ENCODE measurements at regions not wholly inside any gene's neighbourhood (a gene's known extent, or its start where the extent isn't known, plus 50 kb on each side); places are given as distances from the start of the nearest gene placed in this dataset.

DNA sequence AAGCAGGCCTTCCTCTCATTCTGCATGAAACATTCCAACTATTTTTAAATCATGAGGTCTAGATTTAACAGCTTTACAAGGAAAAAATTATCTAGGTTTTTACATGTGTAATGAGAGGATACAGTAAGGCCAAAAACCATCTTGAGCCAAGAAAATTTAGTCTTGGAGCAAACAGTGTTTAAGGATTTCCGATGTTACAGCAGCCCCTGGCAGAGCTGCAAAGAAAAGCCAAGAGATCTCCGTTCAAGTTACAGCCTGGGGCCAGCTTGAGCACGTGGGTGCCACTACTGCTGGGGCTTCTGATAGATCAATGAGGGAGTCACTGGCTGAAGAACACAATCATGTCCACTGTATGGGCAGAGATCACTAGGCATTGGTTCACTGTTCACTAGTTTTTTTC lies 156.2 kb downstream of the EVX1 start:
- H3K36me3 Mint-ChIP-seq (ENCODE audit: low read depth) = no peaks in the 10 kb centered on the region
- CTCF ChIA-PET = no interaction called here

DNA sequence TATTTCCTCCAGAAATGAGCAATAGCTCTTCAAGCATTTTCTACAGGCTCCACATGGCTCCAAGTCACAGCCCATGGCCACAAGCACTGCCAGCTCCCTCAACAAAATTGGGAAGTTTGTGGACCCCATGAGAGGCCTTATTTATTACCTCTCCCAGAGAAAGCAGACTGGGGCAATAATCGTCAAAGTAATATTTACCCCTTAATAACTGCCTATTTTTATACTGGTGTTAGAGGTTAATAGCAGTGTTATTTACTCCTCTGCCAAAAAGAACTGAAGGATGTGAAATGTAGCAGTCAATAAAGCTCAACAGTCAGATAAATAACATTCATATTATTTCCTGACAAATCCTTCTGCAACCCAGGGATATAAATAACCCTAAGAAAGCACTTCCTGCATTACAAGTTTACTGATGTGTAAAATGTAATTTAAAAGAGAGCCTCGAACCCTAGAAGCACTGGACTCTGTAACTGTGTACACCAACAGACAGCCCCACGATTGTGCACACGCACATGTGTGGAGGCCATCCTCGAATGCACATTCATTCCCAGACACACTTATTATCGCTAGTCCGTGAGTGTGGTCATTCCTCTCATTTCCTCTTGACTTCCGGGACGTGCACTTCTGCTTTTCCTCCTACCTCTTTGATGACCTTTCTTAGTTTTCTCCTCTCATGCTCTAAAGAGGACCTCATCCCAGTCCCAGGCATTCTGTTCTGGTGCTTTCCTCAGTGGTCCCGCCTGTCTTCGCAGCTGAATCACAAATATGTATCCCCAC lies 157.4 kb downstream of the EVX1 start:
- no peaks in the 10 kb centered on the region for H3K4me1 Mint-ChIP-seq (ENCODE audit: low read depth)
- no peak overlapping the region for H3K4me3 Mint-ChIP-seq
- CTCF ChIA-PET = no interaction called here
- no peaks in the 10 kb centered on the region for H3K36me3 Mint-ChIP-seq (ENCODE audit: low read depth)
- peaks cover 9% of the 10 kb centered on the region for H3K27me3 Mint-ChIP-seq (ENCODE audit: low read depth)
- no peak for DNase-seq
- intact Hi-C loops (cut with micrococcal nuclease) = no loop called here
- H3K27ac Mint-ChIP-seq = no peak overlapping the region
- H3K9me3 Mint-ChIP-seq = peaks cover 1% of the 10 kb centered on the region

More for the DNA sequence above, 156.2 kb downstream of the EVX1 start:
- Mint-ChIP-seq H3K27me3 (ENCODE audit: low read depth) (peaks cover 17% of the 10 kb centered on the region), H3K4me1 (ENCODE audit: low read depth) (no peaks in the 10 kb centered on the region), H3K9me3 (peaks cover 4% of the 10 kb centered on the region), H3K27ac (no peak overlapping the region), H3K4me3 (no peak overlapping the region)
- no peak for DNase-seq
- intact Hi-C loops (cut with micrococcal nuclease) = no loop called here

DNA sequence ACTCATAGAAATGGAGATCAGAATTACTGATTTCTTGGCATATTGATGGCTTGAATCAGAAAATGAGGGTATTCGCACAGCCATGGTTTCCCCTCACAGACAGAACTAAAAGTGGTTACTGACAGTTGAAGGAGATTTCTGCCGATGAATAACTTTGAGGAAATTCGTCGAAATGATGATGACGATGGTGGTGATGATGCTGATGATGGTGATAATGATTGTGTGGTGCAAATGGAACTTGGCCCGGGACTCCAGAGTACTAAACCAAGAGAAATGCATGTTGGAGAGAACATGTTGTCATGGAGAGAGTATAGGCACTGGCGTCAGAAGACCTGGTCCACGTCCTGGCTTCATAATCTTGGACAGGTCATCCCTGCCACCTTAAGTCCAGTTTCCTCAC lies 163.2 kb downstream of the EVX1 start:
- CTCF ChIA-PET = no interaction called here

DNA sequence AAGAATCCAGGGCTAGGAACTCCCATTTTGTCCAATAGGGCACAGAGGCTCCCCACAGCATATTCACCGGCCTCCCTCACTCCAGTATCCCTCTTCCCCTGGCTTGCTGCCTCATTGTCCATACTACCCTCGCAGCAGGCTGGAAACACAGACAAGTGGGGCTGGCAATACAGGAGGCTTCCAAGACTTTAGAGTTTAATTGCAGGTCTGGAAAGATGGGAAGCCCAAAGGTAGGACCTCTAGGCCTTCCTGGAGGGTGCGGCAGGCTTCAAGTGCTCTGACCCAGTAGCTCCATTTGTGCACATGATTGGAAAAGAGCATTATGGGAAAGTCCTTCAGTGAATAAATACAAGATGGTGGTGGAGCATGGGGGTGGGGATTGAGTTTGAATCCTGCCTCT lies 166.7 kb downstream of the EVX1 start:
- no peaks in the 10 kb centered on the region for H3K36me3 Mint-ChIP-seq (ENCODE audit: low read depth)
- intact Hi-C loops (cut with micrococcal nuclease) = no loop called here
- peaks cover 15% of the 10 kb centered on the region for H3K27me3 Mint-ChIP-seq (ENCODE audit: low read depth)

More for the DNA sequence above, 163.2 kb downstream of the EVX1 start:
- no peak overlapping the region for H3K27ac Mint-ChIP-seq
- no peaks in the 10 kb centered on the region for H3K36me3 Mint-ChIP-seq (ENCODE audit: low read depth)
- intact Hi-C loops (cut with micrococcal nuclease) = no loop called here
- no peak for DNase-seq
- H3K4me3 Mint-ChIP-seq = no peak overlapping the region
- peaks cover 17% of the 10 kb centered on the region for H3K27me3 Mint-ChIP-seq (ENCODE audit: low read depth)
- H3K4me1 Mint-ChIP-seq (ENCODE audit: low read depth) = no peaks in the 10 kb centered on the region
- peaks cover 1% of the 10 kb centered on the region for H3K9me3 Mint-ChIP-seq

DNA sequence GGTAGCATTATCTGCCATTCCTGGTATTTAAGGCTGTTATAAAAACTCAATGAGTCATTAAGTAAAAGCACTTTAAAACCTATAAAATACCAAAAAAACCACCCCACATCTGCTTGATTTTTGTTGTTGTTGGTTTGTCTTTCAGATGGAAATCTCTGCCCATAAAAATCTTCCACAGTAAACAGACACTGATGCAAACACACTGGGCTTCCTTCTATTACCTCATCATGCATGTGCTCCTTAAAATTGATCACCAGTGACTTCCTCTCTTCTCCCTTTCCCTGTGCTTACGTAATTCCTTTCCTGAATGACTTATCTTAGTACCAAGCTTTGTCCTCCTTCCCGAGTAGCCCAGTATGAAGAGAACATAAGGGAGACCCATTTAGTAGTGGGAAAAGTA lies 167.2 kb downstream of the EVX1 start:
- H3K27ac Mint-ChIP-seq = no peak overlapping the region
- peaks cover 15% of the 10 kb centered on the region for H3K27me3 Mint-ChIP-seq (ENCODE audit: low read depth)
- CTCF ChIA-PET = no interaction called here
- H3K9me3 Mint-ChIP-seq = no peaks in the 10 kb centered on the region
- intact Hi-C loops (cut with micrococcal nuclease) = no loop called here
- no peak overlapping the region for H3K4me3 Mint-ChIP-seq
- H3K36me3 Mint-ChIP-seq (ENCODE audit: low read depth) = no peaks in the 10 kb centered on the region
- H3K4me1 Mint-ChIP-seq (ENCODE audit: low read depth) = no peaks in the 10 kb centered on the region
- no peak for DNase-seq

More for the DNA sequence above, 166.7 kb downstream of the EVX1 start:
- H3K9me3 Mint-ChIP-seq = no peaks in the 10 kb centered on the region
- CTCF ChIA-PET = no interaction called here
- no peak overlapping the region for H3K27ac Mint-ChIP-seq
- H3K4me1 Mint-ChIP-seq (ENCODE audit: low read depth) = no peaks in the 10 kb centered on the region
- no peak overlapping the region for H3K4me3 Mint-ChIP-seq
- no peak for DNase-seq

DNA sequence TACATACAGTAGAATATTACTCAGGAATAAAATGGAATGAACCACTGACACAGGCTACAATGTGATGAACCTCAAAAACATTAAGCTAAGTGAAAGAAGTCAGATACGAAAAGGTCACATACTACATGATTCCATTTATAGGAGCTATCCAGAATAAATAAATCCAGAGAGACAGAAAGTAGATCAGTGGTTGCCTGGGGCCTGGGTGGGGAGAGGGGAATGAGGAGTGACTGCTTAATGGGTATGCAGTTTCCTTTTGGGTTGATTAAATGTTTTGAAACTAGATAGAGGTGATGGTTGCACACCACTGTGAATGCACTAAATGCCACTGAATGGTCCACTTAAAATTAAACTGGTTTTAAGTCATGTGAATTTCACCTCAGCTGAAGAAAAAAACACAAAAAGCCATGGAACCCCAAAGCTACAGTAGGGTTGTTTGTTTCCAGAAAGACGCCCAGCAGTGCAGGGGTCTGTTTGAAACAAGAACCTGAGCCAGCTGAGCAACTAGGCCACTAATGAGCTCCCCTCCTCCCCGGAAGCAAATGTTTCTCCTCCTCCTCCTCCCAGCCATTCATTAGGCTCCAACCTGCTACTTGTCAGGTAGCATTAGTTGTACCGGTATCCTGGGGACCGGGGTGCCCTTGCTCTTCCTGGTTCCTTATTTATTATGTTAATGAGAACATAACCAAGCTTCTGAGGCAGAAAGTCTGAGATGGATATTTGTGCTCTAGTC lies 168.4 kb downstream of the EVX1 start:
- intact Hi-C loops (cut with micrococcal nuclease) = no loop called here
- CTCF ChIA-PET = no interaction called here
- no peak for DNase-seq
- H3K4me3 Mint-ChIP-seq = no peak overlapping the region
- H3K27ac Mint-ChIP-seq = no peak overlapping the region
- H3K36me3 Mint-ChIP-seq (ENCODE audit: low read depth) = no peaks in the 10 kb centered on the region
- H3K9me3 Mint-ChIP-seq = no peaks in the 10 kb centered on the region
- no peaks in the 10 kb centered on the region for H3K4me1 Mint-ChIP-seq (ENCODE audit: low read depth)
- H3K27me3 Mint-ChIP-seq (ENCODE audit: low read depth) = peaks cover 10% of the 10 kb centered on the region

DNA sequence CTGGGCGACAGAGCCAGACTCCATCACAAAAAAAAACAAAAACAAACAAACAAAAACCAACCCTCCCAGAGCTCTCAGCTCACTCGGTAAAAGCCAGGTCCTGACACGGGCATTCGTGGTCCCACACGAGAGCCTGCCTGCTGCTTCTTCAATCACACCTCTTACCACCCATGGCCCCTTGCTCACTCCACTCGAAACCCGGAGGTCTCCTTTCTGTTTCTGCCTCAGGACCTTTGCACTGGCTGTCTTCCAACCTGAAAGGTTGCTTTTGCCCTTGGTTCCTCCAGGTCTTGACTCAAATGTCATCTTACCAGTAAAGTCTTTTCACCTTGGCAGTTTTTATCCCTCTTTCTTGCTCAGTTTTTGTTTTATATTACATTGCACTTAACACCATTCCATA lies 169.6 kb downstream of the EVX1 start:
- H3K36me3 Mint-ChIP-seq (ENCODE audit: low read depth) = no peaks in the 10 kb centered on the region
- H3K4me1 Mint-ChIP-seq (ENCODE audit: low read depth) = no peaks in the 10 kb centered on the region
- no peak overlapping the region for H3K4me3 Mint-ChIP-seq
- H3K27me3 Mint-ChIP-seq (ENCODE audit: low read depth) = peaks cover 8% of the 10 kb centered on the region
- intact Hi-C loops (cut with micrococcal nuclease) = no loop called here
- H3K9me3 Mint-ChIP-seq = no peaks in the 10 kb centered on the region
- H3K27ac Mint-ChIP-seq = no peak overlapping the region
- CTCF ChIA-PET = no interaction called here
- no peak for DNase-seq

DNA sequence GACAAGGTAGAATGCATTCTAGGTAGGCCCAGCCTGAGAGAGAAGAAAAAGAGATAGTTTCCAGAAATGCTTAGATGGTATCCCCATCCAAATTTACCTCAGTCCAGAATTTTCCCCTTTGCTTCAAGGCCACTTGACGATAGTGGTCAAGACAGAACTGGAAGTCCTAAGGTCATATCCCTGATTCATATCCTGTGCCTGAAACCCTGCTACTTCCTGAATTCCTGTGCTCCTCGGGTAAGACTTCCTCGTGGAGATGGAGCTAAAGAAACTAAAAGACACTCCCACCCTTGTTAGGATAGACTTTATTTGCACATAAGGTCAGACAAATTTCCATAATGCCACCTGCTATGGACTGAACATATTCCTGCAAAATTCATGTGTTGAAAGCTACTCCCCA lies 175.9 kb downstream of the EVX1 start:
- no peaks in the 10 kb centered on the region for H3K27me3 Mint-ChIP-seq (ENCODE audit: low read depth)
- no peak overlapping the region for H3K4me3 Mint-ChIP-seq
- CTCF ChIA-PET = no interaction called here
- H3K4me1 Mint-ChIP-seq (ENCODE audit: low read depth) = no peaks in the 10 kb centered on the region
- DNase-seq = no peak
- no peaks in the 10 kb centered on the region for H3K36me3 Mint-ChIP-seq (ENCODE audit: low read depth)
- H3K27ac Mint-ChIP-seq = no peak overlapping the region
- no peaks in the 10 kb centered on the region for H3K9me3 Mint-ChIP-seq
- intact Hi-C loops (cut with micrococcal nuclease) = no loop called here

DNA sequence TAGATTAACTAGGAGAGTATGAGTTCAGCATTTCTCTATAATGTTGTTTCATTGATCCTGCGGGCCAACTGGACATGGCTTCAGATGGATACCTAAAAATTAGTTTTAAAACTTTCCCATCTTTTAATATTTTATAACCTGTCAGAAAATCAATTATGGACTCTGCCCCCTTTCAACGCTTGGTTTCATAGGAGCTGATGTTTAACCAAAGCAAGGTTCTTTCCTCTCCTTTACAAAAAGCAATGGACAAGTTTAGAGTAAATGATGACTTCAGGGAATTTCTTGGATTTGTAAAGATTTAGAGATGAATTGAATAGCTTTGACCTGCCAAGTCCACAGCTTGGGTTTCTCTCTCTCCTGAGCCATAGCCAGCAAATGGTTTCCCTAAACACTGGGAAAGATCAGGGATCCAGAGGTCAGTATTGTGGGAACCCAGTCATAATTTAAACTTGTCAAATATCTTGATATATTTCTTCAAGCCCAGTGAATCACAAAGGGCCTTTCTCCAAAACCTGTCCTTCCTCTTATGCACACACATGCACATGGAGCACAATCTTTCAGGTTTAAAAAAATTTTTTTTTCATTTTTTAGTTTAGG lies 177.1 kb downstream of the EVX1 start:
- H3K9me3 Mint-ChIP-seq = no peaks in the 10 kb centered on the region
- H3K27ac Mint-ChIP-seq = no peak overlapping the region
- DNase-seq = no peak
- CTCF ChIA-PET = no interaction called here
- no peaks in the 10 kb centered on the region for H3K27me3 Mint-ChIP-seq (ENCODE audit: low read depth)
- intact Hi-C loops (cut with micrococcal nuclease) = no loop called here
- H3K36me3 Mint-ChIP-seq (ENCODE audit: low read depth) = no peaks in the 10 kb centered on the region
- H3K4me3 Mint-ChIP-seq = no peak overlapping the region
- no peaks in the 10 kb centered on the region for H3K4me1 Mint-ChIP-seq (ENCODE audit: low read depth)

DNA sequence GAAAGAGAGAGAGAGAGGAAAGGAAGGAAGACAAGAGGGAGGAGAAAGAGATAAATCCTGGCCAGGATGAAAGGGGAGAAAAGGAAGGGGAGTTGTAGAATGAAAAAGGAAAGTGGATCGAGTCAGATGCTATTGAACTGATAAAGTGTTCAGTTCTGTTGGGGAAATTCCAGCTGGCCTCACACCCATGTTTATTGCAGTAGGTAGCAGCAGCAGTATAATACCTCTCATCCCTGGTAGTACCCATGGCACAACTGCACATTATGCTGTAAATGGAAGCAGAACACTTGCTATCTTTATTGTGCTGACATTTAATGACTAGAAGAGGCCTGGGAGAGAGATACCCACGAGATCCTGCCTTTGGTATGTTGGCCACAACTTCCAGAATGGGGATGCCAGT lies 178.1 kb downstream of the EVX1 start:
- CTCF ChIA-PET = no interaction called here
- Mint-ChIP-seq H3K27me3 (ENCODE audit: low read depth) (peaks cover 7% of the 10 kb centered on the region), H3K9me3 (no peaks in the 10 kb centered on the region), H3K4me3 (no peak overlapping the region), H3K27ac (no peak overlapping the region), H3K36me3 (ENCODE audit: low read depth) (no peaks in the 10 kb centered on the region), H3K4me1 (ENCODE audit: low read depth) (no peaks in the 10 kb centered on the region)
- intact Hi-C loops (cut with micrococcal nuclease) = no loop called here
- no peak for DNase-seq

DNA sequence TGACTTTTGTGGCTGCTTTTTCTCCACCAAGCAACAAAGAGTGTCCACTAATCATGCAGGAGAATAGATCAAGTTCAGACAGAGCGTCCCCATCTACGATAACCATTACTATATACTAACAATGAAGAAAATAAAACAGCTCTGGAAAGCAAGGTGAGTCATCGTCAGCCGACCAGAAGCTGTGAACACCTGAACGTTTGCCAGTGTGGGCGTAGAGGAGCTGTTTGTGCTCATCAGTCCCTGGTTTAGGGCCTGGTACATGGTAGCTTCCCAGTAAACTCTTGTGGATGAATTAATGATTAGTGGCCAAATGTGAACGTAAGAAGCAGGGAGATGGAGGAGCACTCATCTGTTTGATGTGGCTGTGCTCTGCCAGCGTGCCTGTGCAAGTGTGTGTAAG lies 180.7 kb downstream of the EVX1 start:
- no peaks in the 10 kb centered on the region for H3K4me1 Mint-ChIP-seq (ENCODE audit: low read depth)
- no peak overlapping the region for H3K4me3 Mint-ChIP-seq
- DNase-seq = no peak
- CTCF ChIA-PET = no interaction called here
- no peak overlapping the region for H3K27ac Mint-ChIP-seq
- no peaks in the 10 kb centered on the region for H3K36me3 Mint-ChIP-seq (ENCODE audit: low read depth)
- no peaks in the 10 kb centered on the region for H3K9me3 Mint-ChIP-seq
- H3K27me3 Mint-ChIP-seq (ENCODE audit: low read depth) = peaks cover 7% of the 10 kb centered on the region
- intact Hi-C loops (cut with micrococcal nuclease) = no loop called here

DNA sequence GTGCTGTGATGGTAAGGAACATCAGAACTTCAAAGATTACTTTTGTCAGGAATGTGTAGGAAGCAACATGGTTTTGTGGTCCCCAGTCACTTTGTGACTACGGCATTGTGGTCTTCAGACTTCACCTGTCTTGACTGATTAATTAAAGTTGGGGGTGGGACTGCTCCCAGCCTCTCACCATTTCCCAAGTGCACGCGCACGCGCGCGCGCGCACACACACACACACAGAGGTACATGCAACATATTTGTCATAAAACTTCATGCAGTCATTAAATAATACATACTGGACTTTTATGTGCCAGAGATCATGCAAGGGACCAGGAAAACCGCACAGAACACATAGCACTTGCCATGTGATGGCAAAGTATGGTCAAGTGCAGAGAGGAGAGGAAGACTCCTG lies 181.2 kb downstream of the EVX1 start:
- Mint-ChIP-seq H3K4me1 (ENCODE audit: low read depth) (no peaks in the 10 kb centered on the region), H3K27ac (no peak overlapping the region), H3K9me3 (no peaks in the 10 kb centered on the region), H3K4me3 (no peak overlapping the region), H3K27me3 (ENCODE audit: low read depth) (peaks cover 7% of the 10 kb centered on the region), H3K36me3 (ENCODE audit: low read depth) (no peaks in the 10 kb centered on the region)
- CTCF ChIA-PET = no interaction called here
- DNase-seq = no peak
- intact Hi-C loops (cut with micrococcal nuclease) = no loop called here

DNA sequence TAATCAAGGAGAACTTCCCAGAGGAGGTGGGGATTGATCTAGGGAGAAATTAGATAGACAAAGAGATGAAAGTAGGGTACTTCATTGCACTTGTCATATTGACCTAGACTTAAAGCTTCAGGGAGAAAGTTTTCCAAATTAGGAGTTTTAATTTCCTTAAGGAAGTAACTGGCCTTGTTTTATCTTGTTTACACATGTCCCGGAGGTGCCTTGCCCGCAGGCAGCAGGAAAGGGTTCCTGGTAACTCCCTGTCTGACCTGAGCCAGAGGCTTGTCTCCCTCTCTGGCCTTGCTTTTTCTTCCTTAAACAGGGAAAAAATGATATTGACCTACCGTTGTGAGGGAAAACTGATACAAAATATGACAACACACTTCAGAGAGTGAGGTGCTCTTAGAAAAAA lies 181.6 kb downstream of the EVX1 start:
- no peak for DNase-seq
- Mint-ChIP-seq H3K4me3 (no peak overlapping the region), H3K27me3 (ENCODE audit: low read depth) (peaks cover 7% of the 10 kb centered on the region), H3K9me3 (no peaks in the 10 kb centered on the region), H3K4me1 (ENCODE audit: low read depth) (no peaks in the 10 kb centered on the region), H3K36me3 (ENCODE audit: low read depth) (no peaks in the 10 kb centered on the region), H3K27ac (no peak overlapping the region)
- CTCF ChIA-PET = no interaction called here
- intact Hi-C loops (cut with micrococcal nuclease) = no loop called here
